Stimulated activated CD4-positive, alpha-beta T cell treated with anti-CD3 and anti-CD28 coated beads, Interleukin-1b, Interleukin-23, amount 100 ng/mL, for 4 hours (primary cell): ENCODE measurements at regions not wholly inside any gene's neighbourhood (a gene's known extent, or its start where the extent isn't known, plus 50 kb on each side); places are given as distances from the start of the nearest gene placed in this dataset.

ENCODE experiments used
- DNase-seq, 2 donors: peaks; one replicate each; pipeline ENCODE4 v3.0.0-alpha.2; 2020; ENCODE audit warnings: low read depth in 2 of 2

DNA sequence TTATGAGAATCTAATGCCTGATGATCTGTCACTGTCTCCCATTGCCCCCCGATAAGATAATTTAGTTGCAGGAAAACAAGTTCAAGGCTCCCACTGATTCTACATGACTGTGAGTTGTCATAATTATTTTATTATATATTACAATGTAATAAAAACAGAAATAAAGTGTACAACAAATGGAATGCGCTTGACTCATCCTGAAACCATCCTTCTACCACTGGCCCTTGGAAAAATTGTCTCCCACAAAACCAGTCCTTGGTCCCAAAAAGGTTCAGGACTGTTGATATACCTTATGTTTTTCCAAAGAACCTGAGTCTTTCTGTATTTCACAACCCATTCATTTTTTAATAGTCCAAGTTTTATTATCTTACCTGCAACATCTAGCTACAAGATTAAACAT lies 403.5 kb downstream of the TAF11L14 start:
- no peak for DNase-seq

DNA sequence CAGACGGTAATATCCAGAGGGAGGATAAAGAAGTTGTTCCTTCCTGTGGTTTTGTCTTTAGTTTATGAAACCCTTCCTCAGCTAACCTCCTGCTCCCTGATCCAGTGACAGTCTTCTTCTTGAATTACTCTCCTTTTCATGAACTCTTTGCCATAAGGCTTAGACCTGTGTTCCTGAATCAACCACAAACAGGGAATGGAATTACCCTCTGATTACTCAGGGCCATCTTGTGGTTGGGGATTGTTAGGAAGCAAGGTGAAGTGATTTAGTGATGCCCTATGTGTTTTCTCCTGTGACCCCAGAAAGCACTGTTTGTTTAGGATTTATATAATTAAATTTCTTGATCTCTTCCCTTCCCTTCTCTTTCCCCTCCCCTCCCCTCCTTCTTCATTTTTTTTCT lies 409.1 kb downstream of the TAF11L14 start:
- no peak for DNase-seq

DNA sequence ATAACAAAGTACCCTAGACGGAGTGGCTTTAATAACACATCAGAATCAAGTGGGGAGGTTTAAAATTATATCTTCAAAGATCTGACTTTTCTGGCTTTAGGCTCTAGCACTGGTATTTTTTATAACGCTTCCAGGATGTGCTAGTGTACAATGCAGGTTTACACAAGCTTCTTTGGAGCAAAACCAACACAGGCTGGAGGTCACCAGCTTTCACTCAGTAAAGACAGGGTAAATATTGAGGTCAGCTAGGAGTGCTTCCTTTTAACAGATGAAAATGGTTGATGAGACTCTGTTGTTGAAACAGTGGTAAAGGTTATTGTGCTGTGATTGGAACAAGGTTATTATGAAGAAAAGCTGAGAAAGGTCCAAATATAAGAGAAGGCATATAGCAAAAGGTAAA lies 414.2 kb downstream of the TAF11L14 start:
- no peak for DNase-seq

DNA sequence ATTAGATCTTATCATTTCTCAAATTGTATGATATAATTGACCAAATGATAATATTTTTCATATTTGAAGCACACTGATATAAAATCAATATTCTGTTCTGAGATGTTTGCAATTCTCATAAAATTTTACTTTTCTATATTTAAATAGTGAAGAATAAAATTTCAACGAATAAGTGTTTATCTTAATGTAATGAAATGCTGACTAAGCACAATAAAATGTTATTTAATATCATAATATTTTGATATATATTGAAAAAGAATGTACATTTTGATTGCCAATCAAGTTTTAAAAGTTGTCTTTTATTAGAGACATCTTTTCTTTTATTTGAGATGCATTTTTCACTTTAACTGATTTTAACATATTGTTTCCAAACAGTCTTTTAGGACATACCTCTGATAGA lies 416.1 kb downstream of the TAF11L14 start:
- no peak for DNase-seq

DNA sequence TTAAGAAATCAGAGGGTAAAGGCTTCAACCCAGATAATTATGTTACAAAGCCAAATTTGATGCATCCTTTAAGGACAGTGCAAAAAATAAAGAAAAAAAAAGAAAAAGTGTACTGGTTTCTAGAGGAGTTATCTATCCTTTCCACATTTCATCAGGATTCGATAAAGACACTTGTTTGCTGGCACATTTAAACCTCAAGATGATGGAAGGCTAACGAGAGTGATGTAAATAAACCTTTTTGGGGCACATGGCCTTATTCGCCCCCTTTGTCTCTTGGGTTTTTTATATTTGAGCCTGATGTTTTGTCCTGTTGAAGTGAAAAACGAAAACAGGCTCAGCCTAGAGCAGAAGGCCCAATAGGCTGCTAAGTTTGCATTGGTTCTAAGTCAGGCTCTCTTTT lies 416.5 kb downstream of the TAF11L14 start:
- DNase-seq = no peak

- no peak for DNase-seq
Observed at GRCh38 chr5:18051953-18052352, 417.7 kb downstream of the TAF11L14 start.

- no peak for DNase-seq
Observed at GRCh38 chr5:18052569-18052968, 418.3 kb downstream of the TAF11L14 start.

GRCh38 chr5:18057725-18058124 lies 423.5 kb downstream of the TAF11L14 start:
- no peak for DNase-seq

- DNase-seq = no peak
Observed at GRCh38 chr5:18067615-18068014, 433.4 kb downstream of the TAF11L14 start.

DNA sequence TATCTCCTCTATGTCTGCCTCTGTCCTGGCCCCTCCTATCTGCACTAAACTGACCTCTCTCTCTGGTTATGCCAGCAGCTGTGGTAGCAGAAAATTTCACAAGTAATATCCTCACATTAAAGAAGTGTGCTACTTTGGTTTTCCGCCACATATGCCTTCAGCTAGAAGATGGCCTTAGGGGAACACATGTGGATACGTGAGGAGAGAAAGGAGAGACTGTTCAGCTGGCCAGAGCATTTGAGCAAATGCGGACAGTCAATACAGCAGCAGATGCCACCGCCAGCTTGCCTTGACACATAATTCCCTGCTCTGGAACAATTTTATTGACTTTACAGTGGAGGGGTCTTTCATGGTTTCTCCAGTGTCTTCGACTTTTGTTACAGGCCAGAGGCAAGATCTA lies 434.6 kb downstream of the TAF11L14 start:
- no peak for DNase-seq

GRCh38 chr5:18069790-18070189 lies 435.5 kb downstream of the TAF11L14 start:
- no peak for DNase-seq

GRCh38 chr5:18072600-18072999 lies 438.3 kb downstream of the TAF11L14 start:
- DNase-seq = no peak

DNA sequence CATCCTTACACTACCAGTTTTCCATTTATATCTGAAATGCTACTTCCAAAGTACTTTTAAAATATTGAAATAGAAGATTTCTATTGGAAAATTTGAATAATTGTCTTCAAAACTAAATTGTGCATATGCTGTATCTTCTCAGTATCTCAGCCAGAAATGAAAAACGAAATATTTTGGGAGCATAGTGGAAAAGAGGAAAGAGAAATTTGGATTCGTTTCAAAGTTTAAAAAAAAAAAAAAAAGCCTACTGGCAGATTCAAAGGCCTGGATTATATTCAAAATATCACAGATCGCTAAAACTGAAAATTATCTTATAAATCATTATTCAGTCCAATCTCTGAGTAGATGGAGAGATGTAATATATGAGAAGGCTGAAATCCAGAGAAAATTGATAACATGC lies 440.7 kb downstream of the TAF11L14 start:
- no peak for DNase-seq

DNA sequence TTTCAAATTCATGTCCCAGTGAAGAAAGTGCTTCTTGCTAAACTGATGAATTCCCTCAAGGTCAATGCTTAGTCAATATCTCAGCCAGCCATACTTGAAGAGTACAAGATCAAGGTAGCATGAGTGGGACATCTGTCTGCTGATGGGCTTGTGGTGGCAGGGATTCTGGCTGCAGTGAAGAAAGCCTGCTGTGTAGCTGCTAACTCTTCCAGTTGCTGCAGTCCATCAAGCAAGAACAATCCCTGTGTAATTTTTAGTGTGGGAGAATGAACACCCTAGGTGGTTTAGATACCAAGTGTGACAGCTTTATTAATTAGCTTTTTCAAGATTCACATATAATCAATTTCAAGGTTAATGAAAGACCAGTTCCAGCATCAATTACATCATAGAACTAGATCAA lies 443.9 kb downstream of the TAF11L14 start:
- DNase-seq = no peak

GRCh38 chr5:18079831-18080230 lies 445.6 kb downstream of the TAF11L14 start:
- no peak for DNase-seq

DNA sequence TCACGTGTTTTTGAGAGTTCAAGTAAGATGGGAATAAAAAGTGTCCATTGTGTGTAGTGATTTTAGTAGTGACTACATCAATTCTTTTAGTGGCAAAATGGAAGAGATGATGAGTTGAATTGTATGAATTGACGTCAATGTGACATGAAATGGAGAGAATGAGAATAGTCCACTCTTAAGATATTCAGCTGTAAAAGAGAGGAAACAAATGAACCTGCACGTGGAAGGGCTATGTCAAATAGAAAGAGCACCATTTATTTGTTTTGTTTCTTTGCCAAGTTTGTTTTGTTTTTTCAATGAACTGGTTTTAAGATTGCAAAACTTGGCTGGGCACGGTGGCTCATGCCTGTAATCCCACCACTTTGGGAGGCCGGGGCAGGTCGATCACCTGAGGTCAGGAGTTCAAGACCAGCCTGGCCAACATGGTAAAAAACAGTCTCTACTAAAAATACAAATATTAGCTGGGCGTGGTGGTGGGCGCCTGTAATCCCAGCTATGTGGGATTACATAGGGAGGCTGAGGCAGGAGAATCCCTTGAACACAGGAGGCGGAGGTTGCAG lies 453.8 kb downstream of the TAF11L14 start:
- DNase-seq = no peak

DNA sequence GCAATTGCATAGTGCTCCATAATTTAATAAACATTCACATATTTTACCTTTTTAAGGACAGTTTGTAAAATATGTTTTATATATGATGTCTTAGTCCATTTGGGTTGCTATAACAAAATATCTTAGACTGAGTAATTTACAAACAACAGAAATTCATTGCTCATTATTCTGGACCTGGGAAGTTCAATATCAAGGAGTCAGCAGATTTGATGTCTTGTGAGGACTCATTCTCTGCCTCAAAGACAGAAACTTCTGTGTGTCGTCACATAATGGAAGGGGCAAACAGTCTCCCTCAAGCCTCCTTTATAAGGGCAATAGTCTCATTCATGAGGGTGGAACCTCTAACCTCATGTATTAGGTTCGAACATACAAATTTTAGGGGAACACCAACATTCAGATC lies 455.9 kb downstream of the TAF11L14 start:
- no peak for DNase-seq

- no peak for DNase-seq
Observed at GRCh38 chr5:18091142-18091541, 456.9 kb downstream of the TAF11L14 start.

GRCh38 chr5:18091758-18092157 lies 457.5 kb downstream of the TAF11L14 start:
- no peak for DNase-seq

DNA sequence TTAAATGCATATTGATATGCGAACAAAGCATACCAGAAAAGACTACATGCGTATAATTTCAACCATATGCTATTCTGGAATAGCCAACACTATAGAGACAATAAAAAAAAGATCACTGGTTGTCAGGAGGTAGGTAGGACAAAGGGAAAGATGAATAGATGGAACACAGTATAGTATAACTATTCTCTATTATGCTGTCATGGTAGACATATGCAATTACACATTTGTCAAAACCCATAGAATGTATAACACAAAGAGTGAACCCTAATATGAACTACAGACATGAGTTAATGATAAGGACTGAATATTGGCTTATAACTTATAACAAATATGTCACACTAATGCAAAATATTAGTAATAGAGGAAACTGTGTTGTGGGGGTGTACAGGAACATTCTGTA lies 460.8 kb downstream of the TAF11L14 start:
- DNase-seq = no peak

DNA sequence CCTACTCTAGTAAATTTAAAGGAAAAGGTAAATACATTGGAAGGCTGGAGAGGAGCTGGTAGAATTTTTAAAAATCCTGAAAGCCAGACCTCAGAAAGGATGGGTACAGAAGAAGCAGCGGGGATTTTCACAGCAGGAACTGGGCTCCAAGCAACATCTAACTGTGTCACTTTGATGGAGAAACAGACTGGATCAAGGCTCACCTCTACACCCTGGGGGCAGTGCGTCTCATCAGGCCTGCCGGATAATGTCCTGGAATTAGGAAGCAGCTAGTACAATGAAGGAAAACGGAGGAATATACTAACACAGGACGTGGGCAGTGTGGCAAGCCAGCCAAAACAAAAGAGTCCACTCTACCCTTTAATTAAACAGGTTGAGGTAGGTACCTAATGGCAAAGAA lies 463.6 kb downstream of the TAF11L14 start:
- DNase-seq = no peak

DNA sequence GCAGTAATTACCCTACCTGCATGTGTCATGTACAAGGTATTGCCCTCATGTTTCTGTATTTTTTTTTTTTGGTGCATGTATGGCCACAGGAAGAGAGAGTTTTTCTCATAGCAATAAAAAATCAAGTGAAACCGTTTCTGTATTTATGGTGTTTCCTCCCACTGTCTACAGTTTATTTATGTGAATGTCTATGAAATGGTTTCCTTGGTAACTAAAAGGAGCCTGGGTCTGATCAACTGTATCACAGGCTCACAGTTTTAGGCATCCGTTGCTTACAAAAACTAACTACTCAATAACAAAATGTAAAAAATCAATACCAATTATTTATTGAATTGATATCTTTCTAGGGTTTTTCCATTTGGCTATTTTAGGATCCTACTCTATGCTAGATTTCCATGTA lies 464.4 kb downstream of the TAF11L14 start:
- DNase-seq = no peak

- no peak for DNase-seq
Observed at GRCh38 chr5:18099261-18099660, 465.0 kb downstream of the TAF11L14 start.

- no peak for DNase-seq
Observed at GRCh38 chr5:18101532-18101931, 467.3 kb downstream of the TAF11L14 start.

DNA sequence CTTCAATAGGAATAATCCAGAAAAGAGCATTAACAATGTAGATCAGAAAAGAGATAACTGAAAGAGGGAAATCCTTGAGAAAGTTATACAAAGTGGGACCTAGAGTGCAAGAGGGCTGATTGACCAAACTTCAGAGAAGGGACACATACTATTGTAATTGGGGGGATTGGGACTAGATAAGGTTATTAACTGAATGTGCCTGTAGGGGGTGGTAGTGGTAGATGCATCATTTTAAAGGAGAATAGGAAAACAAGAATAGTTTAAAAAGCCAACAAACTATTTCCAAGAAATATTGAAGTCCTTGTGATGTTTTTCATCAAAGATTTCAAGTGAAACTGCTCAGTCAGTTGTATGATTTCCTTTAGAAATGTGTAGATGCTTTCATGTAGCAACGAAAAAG lies 468.5 kb downstream of the TAF11L14 start:
- DNase-seq = no peak
